Right lobe of liver (tissue), 4 donors: ENCODE measurements at regions not wholly inside any gene's neighbourhood (a gene's known extent, or its start where the extent isn't known, plus 50 kb on each side); places are given as distances from the start of the nearest gene placed in this dataset.

Source experiments
- POLR2A ChIP-seq: fragments of 450-650 bp; IDR thresholded peaks from one replicate; pipeline ENCODE4 v1.6.1; 2017; ENCODE audit warnings: antibody characterized with exemption, mild to moderate bottlenecking
- TF ChIP-seq, protein P1 (sequence below), 4 donors: fragments of 200-600 bp in 3 of 4; fragments of 450-650 bp in 1 of 4; IDR thresholded peaks; one replicate each; pipeline versions ENCODE4 v1.5.1 to v1.8.0; 2016 to 2022; ENCODE audit warnings: antibody characterized with exemption in 4 of 4, mild to moderate bottlenecking in 2 of 4
- donor health status: DM: no; HTN: no; CAD: no.
- donor health status: DM: no; HTN: no; CAD: no.
- donor health status: DM: no; HTN: yes; CAD: no.

DNA sequence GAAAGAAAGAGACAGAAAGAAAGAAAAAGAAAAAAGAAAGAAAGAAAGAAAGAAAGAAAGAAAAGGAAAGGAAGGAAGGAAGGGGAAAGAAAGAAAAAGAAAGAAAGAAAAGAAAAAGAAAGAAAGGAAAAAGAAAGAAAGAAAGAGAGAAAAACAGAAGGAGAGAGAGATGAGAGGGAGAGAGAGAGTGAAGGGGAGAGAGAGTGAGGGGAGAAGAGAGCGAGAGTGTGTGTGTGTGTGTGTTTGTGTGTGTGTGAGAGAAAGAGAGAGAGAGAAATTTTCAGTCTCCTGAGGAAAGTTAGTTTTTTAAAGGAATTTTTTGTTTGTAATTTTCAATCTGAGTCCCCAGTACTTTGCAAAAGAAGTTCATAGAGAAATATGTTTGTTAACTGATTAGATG is 504.1 kb upstream of the POU3F4 start:
- TF ChIP-seq POLR2A, result no peak
- TF ChIP-seq, protein P1, sequence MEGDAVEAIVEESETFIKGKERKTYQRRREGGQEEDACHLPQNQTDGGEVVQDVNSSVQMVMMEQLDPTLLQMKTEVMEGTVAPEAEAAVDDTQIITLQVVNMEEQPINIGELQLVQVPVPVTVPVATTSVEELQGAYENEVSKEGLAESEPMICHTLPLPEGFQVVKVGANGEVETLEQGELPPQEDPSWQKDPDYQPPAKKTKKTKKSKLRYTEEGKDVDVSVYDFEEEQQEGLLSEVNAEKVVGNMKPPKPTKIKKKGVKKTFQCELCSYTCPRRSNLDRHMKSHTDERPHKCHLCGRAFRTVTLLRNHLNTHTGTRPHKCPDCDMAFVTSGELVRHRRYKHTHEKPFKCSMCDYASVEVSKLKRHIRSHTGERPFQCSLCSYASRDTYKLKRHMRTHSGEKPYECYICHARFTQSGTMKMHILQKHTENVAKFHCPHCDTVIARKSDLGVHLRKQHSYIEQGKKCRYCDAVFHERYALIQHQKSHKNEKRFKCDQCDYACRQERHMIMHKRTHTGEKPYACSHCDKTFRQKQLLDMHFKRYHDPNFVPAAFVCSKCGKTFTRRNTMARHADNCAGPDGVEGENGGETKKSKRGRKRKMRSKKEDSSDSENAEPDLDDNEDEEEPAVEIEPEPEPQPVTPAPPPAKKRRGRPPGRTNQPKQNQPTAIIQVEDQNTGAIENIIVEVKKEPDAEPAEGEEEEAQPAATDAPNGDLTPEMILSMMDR (IDR thresholded peaks at IDR 0.05), result no peak
